ENCODE measurements at regions not wholly inside any gene's neighbourhood (a gene's known extent, or its start where the extent isn't known, plus 50 kb on each side); places are given as distances from the start of the nearest gene placed in this dataset.
"Not testable (repeated sequence)": the region's sequence is repeated elsewhere in the genome, so short reads cannot be mapped to it uniquely, and the experiment has no call there.

DNA sequence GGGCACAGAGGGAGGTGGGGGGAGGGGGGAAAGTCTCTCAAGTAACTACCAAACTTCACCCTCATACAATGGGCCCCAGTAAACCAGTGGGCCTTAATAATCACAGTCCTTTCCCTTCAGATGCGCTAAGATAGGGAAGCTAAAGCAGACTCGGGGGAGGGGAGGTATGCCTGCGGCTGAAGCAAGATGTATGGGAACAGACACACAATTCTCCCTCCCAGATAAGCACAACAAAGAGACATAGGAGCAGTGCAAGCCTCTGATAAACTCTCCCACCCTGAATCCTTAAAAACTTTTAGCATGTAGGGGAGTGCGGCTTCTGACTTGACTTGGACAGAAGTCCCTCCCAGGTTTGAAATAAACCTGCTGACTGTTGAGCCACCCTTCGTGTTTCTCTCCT lies 54.7 kb downstream of the PROP1 start:
- not testable (repeated sequence) for DNase-seq

DNA sequence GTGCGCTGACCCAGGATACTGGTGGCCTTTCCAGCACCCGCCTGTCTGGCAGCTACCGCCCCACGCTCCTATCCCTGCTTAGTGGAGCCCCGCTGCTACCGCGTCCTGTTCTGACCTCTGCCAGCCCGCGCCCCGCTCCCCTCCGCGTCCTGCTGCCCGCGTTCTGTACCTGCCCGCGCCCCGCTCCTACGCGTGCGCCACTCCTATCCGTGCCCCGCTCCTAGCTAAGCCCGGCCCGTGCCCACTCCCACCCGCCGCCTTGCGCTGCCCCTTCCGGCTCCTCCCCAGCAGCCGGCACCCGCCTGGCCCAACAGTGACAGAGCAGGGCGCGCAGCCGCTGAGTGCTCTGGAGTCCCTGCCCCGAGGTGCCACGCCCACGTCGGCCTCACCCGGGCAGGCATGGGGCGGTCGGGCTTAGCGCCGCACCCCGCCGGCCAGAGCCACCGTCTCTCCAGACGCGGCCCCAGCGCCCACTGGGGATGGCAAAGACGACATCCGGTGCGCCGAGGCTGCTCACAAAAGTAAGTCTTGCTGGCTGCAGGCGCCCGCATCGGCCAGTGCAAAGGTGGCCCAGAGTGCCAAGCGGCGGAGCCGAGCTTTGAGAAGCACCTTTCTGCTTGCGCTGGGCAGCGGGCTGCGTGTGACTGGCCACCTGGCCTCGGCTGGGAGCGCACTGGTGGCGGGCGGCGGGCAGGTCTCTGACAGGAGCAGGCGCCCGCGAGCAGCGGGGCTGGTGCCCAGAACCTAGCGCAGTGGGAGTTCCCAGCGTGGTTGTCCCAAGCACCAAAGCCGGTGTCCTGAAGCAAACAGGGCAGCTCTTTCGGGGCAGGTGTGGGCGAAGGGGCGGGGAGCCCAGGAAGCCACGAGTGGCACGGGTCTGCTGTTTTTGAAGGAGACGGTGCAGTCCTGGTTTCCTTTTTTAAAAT lies 56.5 kb downstream of the PROP1 start:
- peak in 1 of 2 experiments; percentile 19 for DNase-seq

DNA sequence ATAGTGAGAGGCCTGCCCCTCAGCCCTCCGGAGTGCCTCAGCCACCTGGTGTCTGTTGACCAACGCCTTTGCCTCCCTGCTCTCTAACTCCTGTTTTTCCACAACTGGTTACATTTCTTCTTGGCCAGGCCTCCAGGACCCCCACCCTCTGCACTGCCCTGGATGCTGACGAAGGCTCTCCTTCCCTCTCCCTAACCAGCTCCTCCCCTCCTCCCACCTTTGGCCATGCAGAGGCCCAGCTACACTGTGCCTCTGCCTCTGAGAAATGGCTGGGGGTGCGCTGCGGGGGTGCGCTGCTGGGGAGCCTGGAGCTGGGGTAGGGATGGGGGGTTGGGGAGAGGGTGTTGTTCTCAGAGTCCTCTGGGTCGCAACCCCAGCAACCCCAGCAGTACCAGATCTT lies 57.3 kb downstream of the PROP1 start:
- not testable (repeated sequence) for DNase-seq

- DNase-seq, result not testable (repeated sequence)
Observed at GRCh38 chr5:177934233-177934632, 61.8 kb downstream of the PROP1 start.

DNA sequence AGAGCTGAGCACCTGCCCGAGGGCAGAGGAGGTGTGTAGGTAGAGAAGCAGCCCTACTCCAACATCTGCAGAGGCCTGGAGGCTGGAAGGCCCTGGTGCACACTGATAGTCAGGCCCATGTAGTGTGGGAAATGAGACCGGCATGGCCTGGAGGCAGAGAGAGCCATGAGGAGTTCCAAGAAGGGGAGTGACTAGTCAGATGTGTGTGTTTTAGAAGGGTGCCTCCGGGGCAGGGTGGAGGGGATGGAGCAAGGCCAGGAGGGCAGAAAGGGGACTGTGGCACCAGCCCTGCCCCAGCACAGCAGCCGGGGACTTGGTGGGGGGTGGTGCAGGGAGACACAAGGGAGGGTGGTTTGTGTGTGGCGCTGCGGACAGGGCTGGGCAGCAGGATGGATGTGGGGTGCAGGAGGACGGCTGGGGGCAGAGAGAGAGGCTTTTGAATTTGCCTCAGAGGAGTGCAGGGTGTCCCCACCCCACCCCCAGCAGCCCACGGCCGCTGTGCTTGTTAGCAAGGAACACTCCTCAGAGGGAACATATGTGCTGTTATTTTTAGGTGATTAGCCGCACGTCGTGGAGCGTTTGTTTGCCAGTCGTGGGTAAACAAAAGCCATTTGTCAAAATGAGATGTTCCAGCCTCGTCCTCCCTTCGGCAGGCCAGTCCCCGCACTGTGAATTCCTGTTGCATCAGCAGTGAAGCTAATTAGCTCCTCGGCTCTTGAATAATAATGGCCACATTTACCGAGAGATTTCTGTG lies 65.6 kb downstream of the PROP1 start:
- not testable (repeated sequence) for DNase-seq

DNA sequence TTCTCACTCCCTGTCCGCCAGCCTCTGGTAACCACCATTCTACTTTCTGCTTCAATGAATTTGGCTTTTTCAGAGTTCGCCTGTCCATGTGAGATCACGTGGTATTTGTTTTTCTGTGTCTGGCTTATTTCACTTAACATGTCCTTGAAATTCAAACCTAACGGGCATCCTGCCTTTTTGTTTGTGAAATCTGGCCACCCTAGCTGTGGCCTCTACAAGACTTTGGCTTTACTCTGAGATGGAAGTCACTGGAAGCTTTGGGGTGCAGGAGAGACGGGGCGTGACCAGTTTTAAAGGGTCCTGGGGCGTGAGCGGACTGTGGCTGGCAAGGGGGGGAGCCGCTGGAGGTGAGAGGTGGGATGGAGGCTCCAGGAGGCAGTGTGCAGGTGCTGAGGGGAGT lies 66.4 kb downstream of the PROP1 start:
- not testable (repeated sequence) for DNase-seq

- DNase-seq, result not testable (repeated sequence)
Observed at GRCh38 chr5:177927500-177927899, 68.5 kb downstream of the PROP1 start.

GRCh38 chr5:177924577-177924976 lies 71.5 kb downstream of the PROP1 start:
- DNase-seq, result not testable (repeated sequence)

DNA sequence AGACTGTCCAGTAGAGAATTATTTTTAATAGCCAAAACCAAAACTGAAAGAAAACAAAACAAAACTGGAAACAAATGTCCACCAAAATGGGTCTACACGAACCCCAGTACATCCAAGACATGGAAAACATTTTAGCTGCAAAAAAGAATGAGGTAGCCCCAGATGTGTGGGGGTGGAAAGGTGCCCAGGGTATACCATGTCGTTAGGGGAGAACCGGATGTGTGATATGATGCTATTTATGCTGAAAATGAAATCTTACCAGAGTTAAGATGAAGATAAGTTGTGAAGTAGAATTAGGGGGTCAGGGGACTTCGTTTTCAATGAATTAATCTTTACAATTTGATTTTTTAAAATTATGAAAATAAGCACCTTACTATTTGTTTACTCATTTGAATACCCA lies 72.2 kb downstream of the PROP1 start:
- DNase-seq, result not testable (repeated sequence)

GRCh38 chr5:177923189-177923588 lies 72.9 kb downstream of the PROP1 start:
- not testable (repeated sequence) for DNase-seq

DNA sequence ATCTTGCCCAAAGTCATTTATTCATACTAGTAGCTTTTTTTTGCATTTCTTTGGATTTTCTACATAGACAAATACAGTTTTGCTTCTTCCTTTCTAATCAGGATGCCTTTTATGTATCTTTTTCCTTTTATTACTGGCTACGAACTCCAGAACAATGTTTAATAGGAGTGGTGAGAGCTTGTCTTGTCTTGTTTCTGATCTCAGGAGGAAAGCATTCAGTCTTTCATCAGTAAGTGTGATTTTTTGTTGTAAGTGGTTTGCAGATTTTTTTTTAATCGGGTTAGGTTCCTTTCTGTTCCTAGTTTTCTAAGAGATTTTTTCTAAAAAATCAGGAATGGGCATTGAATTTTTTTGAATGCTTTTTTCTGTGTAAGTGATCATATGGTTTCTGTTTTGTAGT lies 86.8 kb downstream of the PROP1 start:
- DNase-seq, result not testable (repeated sequence)

DNA sequence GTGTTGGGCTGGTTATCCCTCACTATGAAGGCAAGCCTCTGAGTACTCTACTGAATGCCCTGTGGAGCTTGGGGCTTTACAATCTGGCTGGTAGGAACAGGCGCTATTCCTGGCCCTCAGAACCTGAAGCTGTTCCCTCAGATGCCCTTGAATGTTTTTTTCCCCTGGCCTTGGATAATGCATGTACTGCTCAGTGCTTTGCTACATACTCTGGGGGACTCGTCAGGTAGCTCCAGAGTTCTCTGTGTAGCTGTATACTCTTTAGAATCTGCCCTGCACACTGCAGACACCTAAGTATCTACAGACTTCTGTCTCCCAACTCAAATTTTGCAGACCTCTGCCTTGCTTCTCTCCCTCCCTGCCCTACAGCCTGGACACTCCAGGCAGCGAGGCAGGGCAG lies 93.2 kb downstream of the PROP1 start:
- DNase-seq, result not testable (repeated sequence)

GRCh38 chr5:177900066-177900465 lies 96.0 kb downstream of the PROP1 start:
- not testable (repeated sequence) for DNase-seq

GRCh38 chr5:177894681-177895453 lies 101.2 kb downstream of the PROP1 start:
- DNase-seq, result not testable (repeated sequence)

GRCh38 chr5:177892357-177892665 lies 103.7 kb downstream of the PROP1 start:
- not testable (repeated sequence) for DNase-seq

GRCh38 chr5:177891547-177892356 lies 104.3 kb downstream of the PROP1 start:
- DNase-seq, result not testable (repeated sequence)

DNA sequence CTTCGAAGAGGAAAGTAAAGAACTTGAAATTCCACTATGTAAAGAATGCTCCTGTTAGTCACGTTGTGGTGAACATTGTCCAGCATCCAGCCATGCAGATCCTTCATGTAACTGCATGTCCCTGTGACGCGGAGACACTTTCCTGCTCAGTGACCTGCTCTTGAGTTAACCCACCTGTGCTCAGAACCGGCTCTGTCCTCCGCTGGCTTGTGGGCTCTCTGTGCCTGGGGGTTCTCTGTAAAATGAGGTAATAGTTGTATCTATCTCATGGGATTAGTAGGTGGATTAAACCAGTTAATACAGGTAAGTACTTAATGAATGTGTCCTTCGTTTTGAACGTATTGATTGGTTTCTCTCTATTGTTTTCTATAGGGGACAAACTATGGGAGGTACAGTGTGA lies 100.6 kb upstream of the FAM153A start:
- DNase-seq, result not testable (repeated sequence)

DNA sequence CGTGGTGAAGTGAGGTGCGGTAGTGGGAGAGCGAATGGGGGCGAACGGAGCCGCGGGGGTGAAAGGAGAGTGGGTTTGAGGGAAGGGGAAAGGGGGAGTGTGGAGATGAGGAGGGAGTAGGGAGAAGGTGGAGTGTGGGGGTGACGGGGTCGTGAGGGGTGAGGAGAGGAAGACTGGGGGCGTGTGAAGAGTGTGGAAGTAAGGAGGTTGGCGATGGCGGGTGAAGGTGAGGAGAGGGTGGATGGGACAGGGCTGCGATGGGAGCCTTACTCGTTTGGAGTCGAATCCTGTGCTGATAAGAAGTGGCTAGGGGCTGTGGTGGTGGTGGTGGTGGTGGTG lies 93.2 kb upstream of the FAM153A start:
- not testable (repeated sequence) for DNase-seq

GRCh38 chr5:177875013-177875899 lies 92.6 kb upstream of the FAM153A start:
- DNase-seq, result not testable (repeated sequence)

- not testable (repeated sequence) for DNase-seq
Observed at GRCh38 chr5:177863822-177864446, 81.2 kb upstream of the FAM153A start.

Measured in NCI-H446 (cell line).